CD14-positive monocyte (primary cell): ENCODE measurements at regions not wholly inside any gene's neighbourhood (a gene's known extent, or its start where the extent isn't known, plus 50 kb on each side); places are given as distances from the start of the nearest gene placed in this dataset.

Source experiments
- DNase-seq, 3 donors: peaks; one replicate each; pipeline ENCODE4 v3.0.0-alpha.2; 2011 to 2022
- H2AFZ ChIP-seq: 2 replicates; pipeline ENCODE4 v1.6.0; 2012; ENCODE audit warnings: mild to moderate bottlenecking, low read depth, low read length, inconsistent platforms; ENCODE audit not compliant: insufficient read depth, poor library complexity, severe bottlenecking
- H3K27ac ChIP-seq, 2 donors: 1 replicate in 1 of 2; 2 replicates in 1 of 2; pipeline ENCODE4 v1.5.1; 2012 to 2013; ENCODE audit warnings: low read length in 2 of 2, control low read depth in 1 of 2, inconsistent platforms in 1 of 2, low read depth in 1 of 2, mild to moderate bottlenecking in 1 of 2
- H3K27me3 ChIP-seq, 2 donors: one replicate each; pipeline versions ENCODE4 v1.6.0 to v1.6.1; 2011 to 2013; ENCODE audit warnings: low read length in 2 of 2; ENCODE audit not compliant: control insufficient read depth in 2 of 2, insufficient read depth in 2 of 2
- H3K36me3 ChIP-seq, 2 donors: replicated peaks in 1 of 2; 1 replicate in 1 of 2; 2 replicates in 1 of 2; pipeline versions ENCODE4 v1.5.1 to v1.6.1; 2012 to 2013; ENCODE audit warnings: low read length in 2 of 2, control low read depth in 1 of 2, inconsistent platforms in 1 of 2, mild to moderate bottlenecking in 1 of 2; ENCODE audit not compliant: insufficient read depth in 2 of 2, control insufficient read depth in 1 of 2
- H3K4me1 ChIP-seq, 2 donors: 1 replicate in 1 of 2; 2 replicates in 1 of 2; pipeline versions ENCODE4 v1.5.1 to v1.6.1; 2012 to 2013; ENCODE audit warnings: low read length in 2 of 2, control low read depth in 1 of 2, inconsistent platforms in 1 of 2, mild to moderate bottlenecking in 1 of 2, moderate library complexity in 1 of 2; ENCODE audit not compliant: insufficient read depth in 2 of 2, control insufficient read depth in 1 of 2
- H3K4me2 ChIP-seq: replicated peaks from 2 replicates; pipeline ENCODE3; 2012; ENCODE audit warnings: low read length, moderate library complexity, mild to moderate bottlenecking; ENCODE audit not compliant: poor library complexity, severe bottlenecking; ENCODE audit errors: extremely low read depth
- H3K4me3 ChIP-seq, 3 experiments: fragments of 200-600 bp in 1 of 3; sonication (generic) in 1 of 3; replicated peaks in 1 of 3; 1 replicate in 2 of 3; 2 replicates in 1 of 3; pipeline ENCODE4 v1.5.1; 2011 to 2013; ENCODE audit warnings: low read length in 3 of 3, mild to moderate bottlenecking in 3 of 3, control low read depth in 2 of 3, low read depth in 2 of 3, inconsistent platforms in 1 of 3, moderate library complexity in 1 of 3
- H3K79me2 ChIP-seq: 2 replicates; pipeline ENCODE4 v1.6.0; 2012; ENCODE audit warnings: mild to moderate bottlenecking, control low read depth, inconsistent platforms, low read length, moderate library complexity; ENCODE audit not compliant: insufficient read depth
- H3K9ac ChIP-seq: 2 replicates; pipeline ENCODE4 v1.6.0; 2017; ENCODE audit warnings: low read length, mild to moderate bottlenecking; ENCODE audit not compliant: insufficient read depth, poor library complexity, severe bottlenecking
- H3K9me3 ChIP-seq, 2 donors: replicated peaks in 1 of 2; 1 replicate in 1 of 2; 2 replicates in 1 of 2; pipeline versions ENCODE4 v1.5.1 to v1.6.1; 2012 to 2013; ENCODE audit warnings: low read length in 2 of 2, control low read depth in 1 of 2; ENCODE audit not compliant: control insufficient read depth in 1 of 2, insufficient read depth in 1 of 2
- H4K20me1 ChIP-seq: 2 replicates; pipeline ENCODE4 v1.6.0; 2012; ENCODE audit warnings: mild to moderate bottlenecking, low read length, control low read depth, moderate library complexity; ENCODE audit not compliant: insufficient read depth
- H3K27ac Mint-ChIP-seq, 7 donors: one replicate each; pipeline ENCODE4 v1.8.0; 2020; ENCODE audit warnings: mild to moderate bottlenecking in 7 of 7, mixed read lengths in 7 of 7, moderate library complexity in 6 of 7, inconsistent platforms in 2 of 7
- H3K27me3 Mint-ChIP-seq, 3 donors: one replicate each; pipeline ENCODE4 v1.8.0; 2021 to 2022; ENCODE audit warnings: low read depth in 3 of 3, mild to moderate bottlenecking in 3 of 3, mixed read lengths in 3 of 3, moderate library complexity in 3 of 3, inconsistent platforms in 1 of 3
- H3K36me3 Mint-ChIP-seq, 2 donors: one replicate each; pipeline ENCODE4 v1.8.0; 2020; ENCODE audit warnings: mixed read lengths in 2 of 2, inconsistent platforms in 1 of 2, mild to moderate bottlenecking in 1 of 2
- H3K4me1 Mint-ChIP-seq: one replicate; pipeline ENCODE4 v1.8.0; 2020; ENCODE audit warnings: mild to moderate bottlenecking, mixed read lengths
- H3K4me3 Mint-ChIP-seq, 2 donors: one replicate each; pipeline ENCODE4 v1.8.0; 2020; ENCODE audit warnings: mild to moderate bottlenecking in 2 of 2, mixed read lengths in 2 of 2, moderate library complexity in 1 of 2
- H3K9me3 Mint-ChIP-seq, 7 donors: one replicate each; pipeline ENCODE4 v1.8.0; 2020 to 2022; ENCODE audit warnings: mixed read lengths in 7 of 7, mild to moderate bottlenecking in 6 of 7, moderate library complexity in 6 of 7, inconsistent platforms in 2 of 7
- WGBS: methylation state at CpG from one replicate; pipeline ENCODE4 v1.1.5; 2013; ENCODE audit warnings: missing lambda C conversion rate; ENCODE audit not compliant: insufficient coverage; 5-methylcytosine and 5-hydroxymethylcytosine counted together
- intact Hi-C, 2 donors: fragments of 100-400 bp; cut with micrococcal nuclease; formaldehyde crosslinking; loops; one replicate each; pipeline versions ENCODE4 v1.15.0 to v1.15.1; 2023
- TF ChIP-seq, protein P1 (sequence below): fragments of 200-600 bp; IDR thresholded peaks from one replicate; pipeline ENCODE4 v1.8.0; 2022; ENCODE audit warnings: antibody characterized with exemption, mild to moderate bottlenecking

- intact Hi-C loops, result no loop called here
- H3K9ac ChIP-seq, result no peak overlapping the region
- H2AFZ ChIP-seq, result no peak overlapping the region
- no peak for DNase-seq
- H3K4me1 ChIP-seq, result no peaks in the 10 kb centered on the region
- H3K4me1 Mint-ChIP-seq, result no peaks in the 10 kb centered on the region
- no peak overlapping the region for H3K4me2 ChIP-seq
- H4K20me1 ChIP-seq, result no peaks in the 10 kb centered on the region
- no peaks in the 10 kb centered on the region for H3K36me3 Mint-ChIP-seq
- H3K27ac ChIP-seq, result no peak overlapping the region
- H3K4me3 ChIP-seq, result no peak overlapping the region
- no peak overlapping the region for H3K27ac Mint-ChIP-seq
- no peaks in the 10 kb centered on the region for H3K36me3 ChIP-seq
- no peaks in the 10 kb centered on the region for H3K27me3 ChIP-seq
- TF ChIP-seq, protein P1, sequence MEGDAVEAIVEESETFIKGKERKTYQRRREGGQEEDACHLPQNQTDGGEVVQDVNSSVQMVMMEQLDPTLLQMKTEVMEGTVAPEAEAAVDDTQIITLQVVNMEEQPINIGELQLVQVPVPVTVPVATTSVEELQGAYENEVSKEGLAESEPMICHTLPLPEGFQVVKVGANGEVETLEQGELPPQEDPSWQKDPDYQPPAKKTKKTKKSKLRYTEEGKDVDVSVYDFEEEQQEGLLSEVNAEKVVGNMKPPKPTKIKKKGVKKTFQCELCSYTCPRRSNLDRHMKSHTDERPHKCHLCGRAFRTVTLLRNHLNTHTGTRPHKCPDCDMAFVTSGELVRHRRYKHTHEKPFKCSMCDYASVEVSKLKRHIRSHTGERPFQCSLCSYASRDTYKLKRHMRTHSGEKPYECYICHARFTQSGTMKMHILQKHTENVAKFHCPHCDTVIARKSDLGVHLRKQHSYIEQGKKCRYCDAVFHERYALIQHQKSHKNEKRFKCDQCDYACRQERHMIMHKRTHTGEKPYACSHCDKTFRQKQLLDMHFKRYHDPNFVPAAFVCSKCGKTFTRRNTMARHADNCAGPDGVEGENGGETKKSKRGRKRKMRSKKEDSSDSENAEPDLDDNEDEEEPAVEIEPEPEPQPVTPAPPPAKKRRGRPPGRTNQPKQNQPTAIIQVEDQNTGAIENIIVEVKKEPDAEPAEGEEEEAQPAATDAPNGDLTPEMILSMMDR, result no peak
- WGBS, result 69% methylated on average over 4 of the region's 6 CpGs
- peaks cover 0 to 10% (median 5%) of the 10 kb centered on the region in 7 donors for H3K9me3 Mint-ChIP-seq
- H3K4me3 Mint-ChIP-seq, result no peak overlapping the region
- H3K27me3 Mint-ChIP-seq, result peaks cover 0 to 4% (median 2%) of the 10 kb centered on the region in 3 donors
- no peaks in the 10 kb centered on the region for H3K79me2 ChIP-seq
- peaks cover 6 to 18% of the 10 kb centered on the region in 2 donors for H3K9me3 ChIP-seq
These were observed 161.3 kb upstream of the PCDH15 start for GRCh38 chr10:54962134-54962900.

DNA sequence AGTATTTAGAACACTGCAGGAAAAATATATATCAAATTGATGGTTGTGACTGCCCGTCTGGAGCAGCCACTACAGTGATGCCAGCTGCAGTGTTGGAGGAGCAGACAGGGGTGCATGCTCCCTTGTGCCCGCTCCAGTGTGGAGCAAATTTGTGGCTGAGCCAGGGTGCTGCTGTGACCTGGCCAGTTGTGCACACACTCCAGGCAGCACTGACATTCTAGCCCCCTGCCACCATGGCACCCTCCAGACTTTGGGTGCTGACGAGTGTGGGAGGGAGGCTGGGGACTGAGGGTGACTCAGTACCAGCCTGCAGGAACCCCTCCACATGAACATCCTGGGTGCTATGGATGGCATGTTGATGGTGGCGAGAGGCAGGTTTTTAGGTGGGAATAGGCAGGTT is 160.0 kb upstream of the PCDH15 start:
- no peak overlapping the region for H3K4me2 ChIP-seq
- H3K4me3 ChIP-seq, result no peak overlapping the region
- peaks cover 6 to 18% of the 10 kb centered on the region in 2 donors for H3K9me3 ChIP-seq
- no peak for DNase-seq
- no peak overlapping the region for H3K9ac ChIP-seq
- no peaks in the 10 kb centered on the region for H3K36me3 ChIP-seq
- Mint-ChIP-seq H3K27ac (no peak overlapping the region), H3K4me1 (no peaks in the 10 kb centered on the region), H3K27me3 (peaks cover 0 to 4% (median 2%) of the 10 kb centered on the region in 3 donors), H3K36me3 (no peaks in the 10 kb centered on the region), H3K4me3 (no peak overlapping the region), H3K9me3 (peaks cover 1 to 10% (median 5%) of the 10 kb centered on the region in 7 donors)
- H2AFZ ChIP-seq, result no peak overlapping the region
- no peak overlapping the region for H3K27ac ChIP-seq
- intact Hi-C loops, result no loop called here
- no peaks in the 10 kb centered on the region for H3K4me1 ChIP-seq
- no peaks in the 10 kb centered on the region for H3K27me3 ChIP-seq
- H4K20me1 ChIP-seq, result no peaks in the 10 kb centered on the region
- 97% methylated on average over 2 of the region's 4 CpGs for WGBS
- TF ChIP-seq, protein P1, result no peak
- no peaks in the 10 kb centered on the region for H3K79me2 ChIP-seq
